D721Med (cell line): ENCODE measurements at regions not wholly inside any gene's neighbourhood (a gene's known extent, or its start where the extent isn't known, plus 50 kb on each side); places are given as distances from the start of the nearest gene placed in this dataset.

Source experiments
- DNase-seq: peaks from one replicate; pipeline ENCODE4 v3.0.0; 2011; ENCODE audit warnings: low spot score; ENCODE audit not compliant: insufficient read length
- FAIRE-seq: peaks from 2 replicates; lab custom pipeline; 2011; peaks lifted over from hg19 to GRCh38; lab: Jason Lieb, UNC
- CTCF ChIP-seq: IDR thresholded peaks from 2 replicates; pipeline ENCODE4 v1.5.1; 2012; ENCODE audit warnings: mild to moderate bottlenecking, control low read depth; ENCODE audit not compliant: insufficient read depth; ENCODE audit errors: missing control alignments

GRCh38 chr3:104553121-104553520 is 813.6 kb upstream of the ALCAM start:
- FAIRE-seq, result no peak
- no peak for TF ChIP-seq CTCF
- DNase-seq, result no peak

- no peak for TF ChIP-seq CTCF
- DNase-seq (no peak), FAIRE-seq (no peak)
Observed at GRCh38 chr3:104554425-104554824, 812.3 kb upstream of the ALCAM start.

- FAIRE-seq, result no peak
- DNase-seq, result no peak
- no peak for TF ChIP-seq CTCF
Observed at GRCh38 chr3:104555728-104556127, 811.0 kb upstream of the ALCAM start.

GRCh38 chr3:104556372-104557078 is 810.2 kb upstream of the ALCAM start:
- DNase-seq (no peak), FAIRE-seq (no peak)
- TF ChIP-seq CTCF, result no peak

GRCh38 chr3:104561324-104561723 is 805.4 kb upstream of the ALCAM start:
- FAIRE-seq, result no peak
- TF ChIP-seq CTCF, result no peak

GRCh38 chr3:104564045-104564643 is 802.6 kb upstream of the ALCAM start:
- DNase-seq (no peak), FAIRE-seq (no peak)
- peak; percentile 52 for TF ChIP-seq CTCF

More at GRCh38 chr3:104561324-104561723, 805.4 kb upstream of the ALCAM start:
- no peak for DNase-seq

- no peak for FAIRE-seq
- no peak for DNase-seq
- no peak for TF ChIP-seq CTCF
Observed at GRCh38 chr3:104566054-104566453, 800.7 kb upstream of the ALCAM start.
